Ishikawa (cell line): ENCODE measurements at regions not wholly inside any gene's neighbourhood (a gene's known extent, or its start where the extent isn't known, plus 50 kb on each side); places are given as distances from the start of the nearest gene placed in this dataset.

Source experiments
- EP300 ChIP-seq: IDR thresholded peaks from 2 replicates; pipeline ENCODE4 v1.6.1; 2012; ENCODE audit warnings: borderline replicate concordance
- TAF1 ChIP-seq: IDR thresholded peaks from 2 replicates; pipeline ENCODE4 v1.6.1; 2012; ENCODE audit warnings: low read depth, mild to moderate bottlenecking

DNA sequence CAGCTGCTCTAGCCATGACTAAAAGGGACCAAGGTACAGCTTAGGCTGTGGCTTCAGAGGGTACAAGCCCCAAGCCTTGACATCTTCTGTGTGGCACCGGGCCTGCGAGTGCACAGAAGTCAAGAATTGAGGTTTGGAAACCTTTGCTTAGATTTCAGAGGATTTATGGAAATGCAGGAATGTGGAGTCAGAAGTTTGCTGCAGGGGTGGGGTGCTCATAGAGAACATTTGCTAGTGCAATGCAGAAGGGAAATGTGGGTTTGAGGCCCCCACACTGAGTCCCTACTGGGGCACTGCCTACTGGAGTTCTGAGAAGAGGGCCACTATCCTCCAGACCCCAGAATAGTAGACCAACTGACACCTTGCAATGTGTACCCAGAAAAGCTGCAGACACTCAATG, 624.9 kb upstream of the FTMT start:
- TF ChIP-seq EP300 (no peak), TAF1 (no peak)
